GM19023 (cell line): ENCODE measurements at regions not wholly inside any gene's neighbourhood (a gene's known extent, or its start where the extent isn't known, plus 50 kb on each side); places are given as distances from the start of the nearest gene placed in this dataset.

ENCODE experiments used
- ATAC-seq: cut with Tn5 transposase; IDR thresholded peaks from one replicate; pipeline ENCODE4 v1.9.1; 2021; ENCODE audit warnings: mild to moderate bottlenecking, moderate library complexity; ENCODE audit not compliant: unreplicated experiment

DNA sequence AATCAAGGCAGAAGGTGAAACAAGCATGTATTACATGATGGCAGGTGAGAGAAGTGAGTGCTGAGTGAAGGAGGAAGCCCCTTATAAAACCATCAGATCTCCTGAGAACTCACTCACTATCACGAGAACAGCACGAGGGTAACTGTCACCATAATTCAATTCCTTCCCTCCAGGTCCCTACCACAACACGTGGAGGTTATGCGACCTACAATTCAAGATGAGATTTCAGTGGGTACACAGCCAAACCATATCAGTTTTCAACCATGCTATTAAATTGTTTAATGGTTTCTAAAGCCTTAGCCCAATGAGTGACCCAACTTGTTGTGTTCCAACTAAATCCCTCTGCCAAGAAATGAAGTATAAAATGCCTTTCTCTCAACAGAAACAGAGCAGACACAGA is 519.8 kb downstream of the GBA3 start:
- ATAC-seq = no peak

DNA sequence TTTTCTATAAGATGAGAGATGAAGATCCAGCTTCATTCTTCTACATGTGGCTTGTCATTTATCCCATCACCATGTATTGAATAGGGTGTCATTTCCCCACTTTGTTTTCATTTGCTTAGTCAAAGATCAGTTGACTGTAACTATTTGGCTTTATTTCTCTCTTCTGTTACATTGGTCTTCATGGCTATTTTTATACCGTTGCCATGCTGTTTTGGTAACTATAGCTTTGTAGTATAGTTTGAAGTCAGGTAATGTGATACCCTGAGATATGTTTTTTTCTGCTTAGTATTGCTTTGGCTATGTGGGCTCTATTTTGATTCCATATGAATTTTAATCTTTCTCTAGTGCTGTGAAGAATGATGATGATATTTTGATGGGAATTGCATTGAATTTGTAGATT is 514.3 kb downstream of the GBA3 start:
- no peak for ATAC-seq

DNA sequence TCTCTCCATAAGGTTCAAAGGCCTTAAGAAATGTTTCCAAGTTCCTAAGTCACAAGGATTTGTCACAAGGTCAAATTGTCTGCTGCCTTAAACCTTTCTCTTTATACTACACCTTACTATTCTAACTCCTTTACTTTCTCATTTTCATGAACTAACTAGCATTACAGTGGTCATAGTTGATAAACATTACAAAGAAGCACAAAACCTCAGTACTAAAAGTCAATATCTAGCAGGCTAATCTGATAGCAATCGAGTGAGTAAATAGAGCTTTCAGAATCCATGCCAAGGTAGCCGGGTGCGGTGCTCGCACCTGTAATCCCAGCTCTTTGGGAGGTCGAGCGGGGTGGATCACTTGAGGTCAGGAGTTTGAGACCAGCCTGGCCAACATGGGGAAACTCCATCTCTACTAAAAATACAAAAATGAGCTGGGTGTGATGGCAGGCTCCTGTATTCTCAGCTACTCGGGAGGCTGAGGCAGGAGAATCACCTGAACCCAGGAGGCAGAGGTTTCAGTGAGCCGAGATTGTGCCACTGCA is 510.0 kb downstream of the GBA3 start:
- ATAC-seq = no peak

DNA sequence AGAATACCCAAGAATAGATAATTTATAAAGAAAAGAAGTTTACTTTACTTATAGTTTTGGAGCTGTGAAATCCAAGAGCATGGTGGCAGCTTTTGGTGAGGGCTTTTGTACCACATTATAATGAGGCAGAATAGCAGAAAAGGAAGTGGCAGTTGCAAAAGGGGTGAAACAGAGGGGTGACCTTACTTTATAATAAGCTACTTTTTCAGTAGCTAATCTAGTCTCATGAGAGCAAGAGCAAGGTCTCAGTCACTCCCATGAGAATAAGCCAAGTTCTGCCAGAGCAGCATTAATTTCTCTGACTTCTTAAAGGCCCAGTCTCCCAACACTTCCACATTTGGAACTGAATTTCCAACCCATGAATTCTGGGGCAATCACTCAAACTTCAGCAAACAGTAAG is 502.0 kb downstream of the GBA3 start:
- no peak for ATAC-seq

DNA sequence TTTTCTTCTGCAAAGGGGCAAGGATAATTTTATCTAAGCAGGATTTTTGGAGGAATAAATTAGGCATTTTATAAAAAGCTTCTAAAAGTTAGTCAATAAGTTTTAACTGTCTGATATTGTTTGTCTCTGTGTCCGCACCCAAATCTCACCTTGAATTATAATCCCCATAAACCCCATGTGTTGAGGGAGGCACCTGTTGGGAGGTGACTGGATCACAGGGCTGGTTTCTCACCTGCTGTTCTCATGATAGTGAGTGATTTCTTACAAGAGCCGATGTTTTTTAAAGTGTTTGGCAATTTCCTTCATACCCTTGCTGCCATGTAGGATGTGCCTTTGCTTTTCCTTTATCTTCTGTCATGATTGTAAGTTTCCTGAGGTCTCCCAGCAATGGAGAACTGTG is 481.4 kb downstream of the GBA3 start:
- no peak for ATAC-seq

DNA sequence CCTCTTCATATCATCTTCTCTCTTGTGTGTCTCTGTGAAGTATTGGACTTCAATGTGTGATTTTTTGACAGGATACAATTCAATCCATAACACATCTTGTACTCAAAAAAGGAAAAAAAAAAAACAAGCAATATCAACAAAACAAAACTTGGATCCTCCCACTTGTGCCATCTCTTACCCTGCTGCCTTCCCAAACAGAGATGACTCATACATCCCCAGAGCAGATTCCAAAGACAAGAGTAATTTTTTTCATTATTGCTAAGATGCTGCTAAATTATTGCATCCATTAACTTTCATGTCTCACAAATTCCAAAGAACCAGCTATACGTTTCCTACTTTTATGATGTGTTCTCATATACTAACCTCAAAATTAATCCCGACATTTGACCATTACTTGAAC is 479.2 kb downstream of the GBA3 start:
- ATAC-seq = no peak

DNA sequence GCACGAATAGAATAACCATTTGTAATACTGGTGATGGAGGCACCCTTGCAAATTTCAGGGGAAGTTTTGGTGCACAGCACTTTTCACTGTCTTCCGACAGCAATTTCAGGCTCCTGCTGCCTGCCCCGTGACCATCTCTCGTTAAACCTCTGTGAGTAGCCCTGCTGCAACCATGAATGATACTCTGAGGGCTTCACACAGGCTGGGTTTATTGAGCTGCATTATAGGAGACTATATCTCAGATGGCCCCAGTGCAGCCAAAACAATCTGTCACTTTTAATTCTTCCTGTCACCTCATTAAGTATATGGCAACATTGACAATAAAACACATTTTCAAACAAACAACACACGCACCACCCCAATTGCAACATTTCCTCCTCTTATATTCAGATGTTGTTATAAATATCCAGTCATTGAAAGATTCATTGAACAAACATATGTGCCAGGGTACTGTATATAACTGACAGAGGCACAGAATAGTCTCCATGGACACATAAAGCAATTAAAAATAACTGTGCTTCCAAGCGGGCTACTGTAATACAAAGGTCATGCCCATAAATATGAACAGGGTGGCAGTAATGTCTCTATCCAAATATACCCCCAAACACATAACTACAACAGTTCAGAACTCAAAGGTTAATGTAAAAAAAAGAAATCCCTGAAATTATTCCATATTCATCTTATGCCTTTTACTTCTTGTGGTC is 477.0 kb downstream of the GBA3 start:
- no peak for ATAC-seq

DNA sequence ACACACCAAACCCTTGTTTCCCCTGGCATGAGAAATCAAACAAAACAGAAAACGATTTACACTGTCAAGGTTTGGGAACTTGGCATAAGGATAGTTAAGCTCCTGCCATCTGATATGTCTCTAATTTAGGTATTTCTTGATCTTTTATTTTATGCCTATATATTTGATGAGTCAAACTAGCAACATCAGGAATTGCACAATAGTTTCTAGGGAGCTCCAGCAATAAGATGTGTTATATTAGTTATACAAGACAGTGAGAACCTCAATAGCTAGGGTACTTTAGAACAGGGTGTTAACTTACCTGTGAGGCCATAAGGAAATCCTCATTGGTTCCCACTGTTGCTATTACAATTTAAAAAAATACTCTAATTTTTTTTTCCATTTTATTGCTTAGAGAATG is 474.2 kb downstream of the GBA3 start:
- no peak for ATAC-seq

DNA sequence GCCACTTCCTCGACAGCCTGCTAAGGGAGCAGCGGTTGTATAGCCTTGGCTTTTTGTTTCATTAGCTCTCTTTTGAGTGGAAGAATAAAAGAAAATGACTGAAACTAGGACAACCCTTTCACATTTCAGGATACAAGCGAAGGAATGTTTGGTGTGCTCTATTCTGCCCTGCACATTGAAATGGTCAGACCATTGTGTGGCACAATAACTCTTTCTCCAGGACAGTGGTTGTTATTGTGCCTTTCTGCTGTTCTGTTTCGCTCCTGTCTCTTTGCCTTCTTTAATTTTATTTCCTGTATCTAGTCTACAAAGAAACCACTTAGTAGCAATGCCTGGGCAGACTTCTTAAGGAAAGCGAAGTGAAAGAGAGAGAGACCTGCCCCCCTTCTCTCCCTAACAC is 473.7 kb downstream of the GBA3 start:
- no peak for ATAC-seq

DNA sequence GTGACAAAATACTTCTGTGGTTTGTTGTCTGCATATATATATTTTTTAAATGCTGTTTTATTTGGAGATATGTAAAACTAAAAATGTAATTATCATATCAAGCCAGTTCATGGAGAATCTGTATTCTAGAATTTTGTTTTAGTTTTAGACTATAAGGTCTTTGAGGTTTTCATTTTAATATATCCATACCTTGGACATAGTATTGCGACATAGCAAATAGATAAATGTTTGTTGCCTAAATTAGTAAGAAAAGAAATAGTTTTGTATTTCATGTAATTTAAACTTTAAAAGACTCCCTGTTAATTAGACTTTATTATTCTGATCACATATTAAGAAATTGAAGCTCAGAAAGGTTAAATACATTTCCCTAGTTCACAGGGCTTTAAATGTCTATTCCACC is 472.9 kb downstream of the GBA3 start:
- no peak for ATAC-seq

DNA sequence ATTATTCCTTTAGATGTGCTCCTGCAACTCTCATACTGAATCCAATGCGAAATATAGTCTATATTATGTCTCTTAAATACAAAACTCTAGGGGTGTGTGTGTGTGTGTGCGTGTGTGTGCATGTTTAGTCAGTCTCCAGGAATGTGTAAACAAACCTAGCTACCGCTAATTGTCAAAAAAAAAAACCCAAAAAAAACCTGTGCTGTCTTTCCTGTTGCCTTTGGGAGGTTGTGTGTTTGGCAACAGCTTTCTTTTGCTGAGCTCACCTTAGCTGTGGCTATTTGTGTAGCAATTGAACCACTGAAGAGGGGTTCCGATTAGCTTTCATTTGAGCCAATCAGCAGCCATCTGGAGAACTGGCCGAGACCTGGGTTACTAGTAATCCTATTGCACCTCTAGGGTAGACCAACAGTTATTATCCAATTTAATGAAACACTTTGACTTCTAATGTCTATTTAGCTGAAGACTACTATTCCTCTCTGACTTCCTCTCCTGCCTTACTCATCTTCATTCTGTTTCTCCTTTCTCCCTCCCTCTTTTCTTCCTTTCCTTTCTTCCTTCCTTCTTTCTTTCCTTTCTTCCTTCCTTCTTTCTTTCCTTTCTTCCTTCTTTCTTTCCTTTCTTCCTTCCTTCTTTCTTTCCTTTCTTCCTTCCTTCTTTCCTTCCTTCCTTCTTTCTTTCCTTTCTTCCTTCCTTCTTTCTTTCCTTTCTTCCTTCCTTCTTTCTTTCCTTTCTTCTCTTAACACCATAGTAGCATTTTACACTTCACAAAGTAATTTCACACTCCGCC is 471.1 kb downstream of the GBA3 start:
- no peak for ATAC-seq

DNA sequence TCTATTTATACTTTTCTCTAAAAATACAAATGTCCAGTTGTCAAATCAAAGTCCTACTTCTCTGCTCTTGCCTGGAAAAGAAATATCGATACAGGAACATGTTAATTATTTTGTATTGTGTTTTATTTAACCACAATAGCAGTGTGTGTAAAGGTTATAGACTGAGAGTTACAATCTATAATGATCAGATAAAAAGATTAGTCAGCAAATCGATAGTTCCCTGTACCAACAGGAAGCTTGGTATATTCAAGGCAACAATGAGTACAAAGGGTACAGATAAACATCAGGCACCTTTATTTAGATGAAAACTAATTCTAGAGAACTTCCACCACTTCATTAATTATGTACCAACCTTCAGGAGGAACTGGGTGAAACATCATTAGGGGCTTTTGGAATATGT is 469.5 kb downstream of the GBA3 start:
- ATAC-seq = no peak

DNA sequence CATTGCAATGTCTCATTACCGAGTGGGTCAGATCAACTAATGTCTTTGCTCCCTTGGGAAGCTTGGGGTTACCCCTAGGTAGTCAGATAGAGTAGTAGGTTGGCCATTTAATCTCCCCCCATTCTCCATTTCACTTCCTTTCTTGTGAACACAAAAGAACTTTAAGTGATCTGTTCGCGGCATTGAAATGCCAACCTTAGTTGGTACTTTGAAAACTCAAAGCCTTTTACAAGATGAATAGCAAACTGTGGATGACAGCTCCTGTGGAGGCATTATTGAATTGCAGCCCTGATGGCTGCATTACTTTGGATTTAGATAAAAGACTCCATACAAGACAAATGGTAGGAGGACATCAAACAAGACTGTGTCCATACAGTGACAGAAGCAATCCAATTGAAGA is 469.1 kb downstream of the GBA3 start:
- no peak for ATAC-seq

DNA sequence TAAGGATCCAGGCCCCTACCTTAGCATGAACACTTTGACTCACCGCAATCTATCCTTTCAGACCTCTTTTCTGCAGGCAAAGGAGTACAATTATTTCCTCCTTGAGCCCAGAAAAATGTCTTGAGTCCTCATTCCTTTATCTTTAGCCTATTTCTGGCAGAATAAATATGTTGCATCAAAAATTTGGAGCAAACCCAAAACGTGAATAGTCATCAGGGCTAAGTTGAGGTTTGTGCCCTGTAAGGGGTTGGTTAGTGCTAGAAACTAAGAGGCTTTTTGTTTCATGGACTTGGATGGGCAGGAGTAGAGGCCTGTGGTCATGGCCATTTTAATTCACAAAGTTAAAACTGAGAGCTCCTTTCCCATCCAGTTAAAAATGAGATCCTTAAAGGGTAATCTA is 460.3 kb downstream of the GBA3 start:
- ATAC-seq = no peak

DNA sequence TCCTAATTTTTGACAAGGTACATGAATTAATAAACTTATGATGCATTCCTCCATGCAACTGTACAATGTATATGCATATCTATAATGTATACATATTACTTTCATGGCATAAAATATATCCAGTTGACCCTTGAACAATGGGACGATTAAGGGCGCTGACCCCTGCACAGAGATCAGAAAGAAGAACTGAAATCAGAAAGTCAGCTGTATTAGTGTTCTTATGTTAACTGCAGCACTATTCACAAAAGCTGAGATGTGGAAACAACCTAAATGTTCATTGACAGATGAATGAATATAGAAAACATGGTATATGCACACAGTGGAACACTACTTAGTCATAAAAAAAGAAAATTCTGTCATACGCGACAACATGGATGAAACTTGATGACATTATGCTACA is 457.1 kb downstream of the GBA3 start:
- no peak for ATAC-seq

DNA sequence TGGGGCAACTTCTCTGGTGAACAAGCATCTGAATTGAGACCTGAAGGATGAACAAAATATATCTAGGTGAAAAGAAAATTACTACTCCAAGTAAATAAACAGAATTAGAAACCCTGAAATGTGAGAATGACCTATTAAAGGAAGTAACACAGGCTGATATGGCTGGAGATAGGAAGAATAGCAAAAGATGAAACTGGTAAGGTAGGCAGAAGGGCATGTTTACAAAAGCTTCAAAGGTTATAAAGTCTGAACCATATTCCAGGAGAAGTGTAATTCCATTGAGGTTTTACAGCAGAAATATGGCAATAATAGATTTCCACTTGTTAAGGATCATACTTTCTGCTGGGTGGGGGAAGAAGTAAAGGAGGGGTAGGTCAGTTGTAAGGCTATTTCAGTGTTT is 452.0 kb downstream of the GBA3 start:
- ATAC-seq = no peak

DNA sequence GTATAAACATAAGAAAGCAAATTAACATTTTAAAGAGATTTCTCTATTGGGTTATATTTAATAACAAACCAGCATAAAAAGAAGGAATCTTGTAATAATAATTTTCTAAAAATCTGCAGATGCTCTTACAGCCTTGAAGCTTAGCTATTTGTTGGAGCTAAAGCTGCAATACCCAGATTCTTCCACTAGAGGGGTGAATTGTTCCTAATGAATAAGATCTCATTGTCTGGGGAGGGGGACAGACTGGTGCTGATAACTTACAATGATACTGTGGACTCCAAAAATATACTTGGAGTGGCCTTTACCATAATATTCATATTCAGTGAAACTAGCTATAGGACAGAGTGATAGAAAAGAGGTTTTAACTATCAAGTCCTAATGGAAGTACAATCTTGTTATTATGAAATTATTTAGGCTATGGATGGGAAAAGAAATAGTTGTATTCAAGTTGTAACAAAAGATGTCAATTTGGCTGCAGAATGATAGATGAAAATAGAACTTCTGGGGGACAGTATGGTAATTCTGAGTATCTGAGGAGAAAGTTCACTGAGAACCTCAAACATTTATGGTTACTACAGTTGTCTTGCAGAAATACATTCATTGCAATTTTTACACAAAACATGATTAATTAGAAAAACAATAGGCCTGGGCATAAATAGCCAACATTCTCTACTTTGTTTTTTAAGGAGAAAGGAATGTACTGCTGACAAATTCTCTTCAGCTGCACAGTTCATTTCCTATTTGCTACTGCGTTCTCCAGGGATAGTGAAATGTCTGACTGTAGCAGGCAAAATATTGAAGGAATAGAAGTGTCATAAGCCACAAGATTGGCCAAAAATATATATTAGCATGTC is 443.3 kb downstream of the GBA3 start:
- peak; percentile 48 for ATAC-seq

DNA sequence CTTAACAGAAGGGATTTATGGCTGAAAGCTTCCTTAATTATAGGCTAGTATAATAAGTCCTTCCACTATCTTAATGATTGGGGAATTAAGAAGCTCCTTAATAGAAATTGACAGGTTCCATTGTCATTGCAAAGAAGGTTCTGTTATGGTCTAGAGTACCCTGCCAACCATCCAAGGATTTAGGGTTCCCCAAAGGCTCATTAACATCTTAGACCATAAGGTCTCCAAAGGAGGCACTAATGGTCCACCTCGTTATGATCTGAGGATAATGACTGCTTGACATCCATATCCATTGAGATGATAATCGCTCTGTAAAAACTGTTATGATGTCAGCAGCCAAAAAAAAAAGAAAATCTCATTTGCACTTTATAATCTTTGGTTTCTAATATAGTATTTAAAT is 441.6 kb downstream of the GBA3 start:
- no peak for ATAC-seq

DNA sequence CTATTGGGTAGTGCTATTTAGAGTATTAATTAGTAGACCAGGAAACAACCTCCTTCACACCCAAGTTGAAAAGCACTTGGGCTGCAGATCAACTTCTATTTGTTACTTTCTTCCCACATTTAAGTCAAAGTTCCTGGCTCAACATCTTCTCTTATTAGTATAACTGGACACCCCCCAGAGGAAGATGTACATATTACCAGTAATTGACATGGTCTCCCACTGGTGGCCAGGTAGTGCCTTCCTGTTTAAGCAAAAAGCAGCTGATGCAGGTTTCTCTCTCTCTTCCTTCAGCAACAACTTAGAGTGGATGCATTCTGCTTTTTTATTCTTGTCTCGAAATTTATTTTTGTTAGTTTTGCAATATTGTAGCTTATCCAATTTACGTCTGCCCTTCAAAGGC is 438.1 kb downstream of the GBA3 start:
- no peak for ATAC-seq

DNA sequence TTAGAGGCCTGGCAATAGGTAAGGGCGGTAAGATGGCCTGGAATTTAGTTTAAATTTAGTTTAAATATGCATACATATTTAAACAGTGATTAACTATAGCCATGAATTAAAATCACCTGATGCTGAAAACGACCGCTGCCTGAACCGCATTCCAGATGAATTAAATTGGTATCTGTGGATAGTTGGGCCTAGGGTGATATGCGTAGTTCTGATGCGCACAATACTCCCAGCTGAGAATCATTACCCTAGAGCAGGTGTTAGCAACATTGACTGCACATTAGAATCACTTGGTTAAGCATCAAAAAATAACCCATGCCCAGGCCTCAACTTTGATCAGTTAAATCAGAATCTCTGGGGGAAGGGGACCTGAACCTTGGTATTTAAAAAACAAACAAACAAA is 432.4 kb downstream of the GBA3 start:
- ATAC-seq = no peak

DNA sequence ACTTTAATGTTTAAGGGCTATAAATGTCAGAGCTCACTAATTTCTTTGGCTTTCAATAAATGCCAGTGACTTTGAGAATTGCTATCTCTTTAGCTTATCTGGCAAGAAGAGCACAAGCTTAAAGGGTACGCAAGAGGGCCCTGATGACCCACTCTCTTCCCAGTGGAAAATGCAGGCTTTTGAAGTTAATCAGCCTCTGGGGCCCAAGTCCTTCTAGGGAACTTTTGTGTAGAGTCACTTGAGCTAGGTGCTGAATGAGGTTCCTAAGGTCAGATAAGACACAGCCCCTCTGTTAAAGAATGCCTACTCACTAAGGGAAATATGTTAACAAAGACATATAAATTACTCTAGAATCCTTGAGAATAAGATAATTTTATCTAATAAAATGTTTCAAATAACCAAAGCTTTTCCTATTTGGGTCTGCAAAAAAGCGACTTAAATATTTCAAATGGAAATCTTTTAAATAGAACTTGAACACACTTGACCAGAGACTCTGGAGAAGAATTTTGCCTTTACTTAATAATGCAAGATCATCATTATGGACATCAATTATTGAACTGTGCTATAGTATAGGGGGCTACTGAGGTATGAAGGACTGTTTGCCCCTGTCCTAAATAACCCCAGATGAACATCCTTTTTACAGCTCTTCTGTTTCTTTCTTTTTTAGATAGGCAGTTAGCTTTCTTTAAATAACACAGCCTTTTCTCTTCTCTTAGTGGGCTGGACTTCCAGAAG is 430.1 kb downstream of the GBA3 start:
- no peak for ATAC-seq
